Muscle layer of colon (tissue), 2 donors: ENCODE measurements at regions not wholly inside any gene's neighbourhood (a gene's known extent, or its start where the extent isn't known, plus 50 kb on each side); places are given as distances from the start of the nearest gene placed in this dataset.
"Not testable (repeated sequence)": the region's sequence is repeated elsewhere in the genome, so short reads cannot be mapped to it uniquely, and the experiment has no call there.

Experiments used
- H3K27ac ChIP-seq: one replicate; pipeline ENCODE4 v1.7.0; 2013; ENCODE audit warnings: low read depth, mild to moderate bottlenecking, low read length, moderate library complexity
- H3K27me3 ChIP-seq, 2 donors: one replicate each; pipeline ENCODE4 v1.7.0; 2013; ENCODE audit warnings: low read length in 2 of 2, mild to moderate bottlenecking in 2 of 2; ENCODE audit not compliant: insufficient read depth in 2 of 2, control insufficient read depth in 1 of 2
- H3K36me3 ChIP-seq: one replicate; pipeline ENCODE4 v1.7.0; 2013; ENCODE audit warnings: mild to moderate bottlenecking, low read length; ENCODE audit not compliant: insufficient read depth
- H3K4me1 ChIP-seq: one replicate; pipeline ENCODE4 v1.7.0; 2013; ENCODE audit warnings: mild to moderate bottlenecking, low read length; ENCODE audit not compliant: insufficient read depth
- H3K4me3 ChIP-seq, 2 donors: one replicate each; pipeline ENCODE4 v1.7.0; 2013; ENCODE audit warnings: low read length in 2 of 2, low read depth in 1 of 2, mild to moderate bottlenecking in 1 of 2, moderate library complexity in 1 of 2
- H3K9ac ChIP-seq: one replicate; pipeline ENCODE4 v1.7.0; 2013; ENCODE audit warnings: low read length
- H3K9me3 ChIP-seq: one replicate; pipeline ENCODE4 v1.7.0; 2013; ENCODE audit warnings: mild to moderate bottlenecking, low read length
- donor health status: abdominal sarcoma.
- donor health status: Adenocarcinoma of cecum.

DNA sequence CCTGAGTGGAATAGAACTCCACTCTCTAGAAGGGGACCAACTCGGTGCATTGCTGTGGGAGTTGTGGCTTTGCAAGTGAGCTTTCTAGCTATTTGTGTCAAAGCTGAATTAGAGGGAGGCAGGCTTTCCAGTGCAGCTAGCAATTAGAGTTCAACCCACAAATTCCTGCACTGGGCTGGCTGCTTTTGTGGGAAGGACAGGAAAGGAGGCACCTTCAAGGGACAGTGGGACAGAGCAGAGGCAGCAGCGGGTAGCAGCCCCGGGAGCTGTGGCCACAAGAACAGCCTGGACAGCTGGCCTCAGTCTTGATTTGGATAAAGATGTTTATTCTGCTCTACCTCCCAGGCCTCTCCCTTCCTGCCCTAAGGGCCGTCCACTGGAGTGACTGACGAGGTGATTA is 83.7 kb upstream of the SLIT3 start:
- Histone ChIP-seq H3K27ac (no peak overlapping the region), H3K9me3 (no peaks in the 10 kb centered on the region), H3K27me3 (no peaks in the 10 kb centered on the region), H3K36me3 (no peaks in the 10 kb centered on the region), H3K9ac (no peak overlapping the region), H3K4me1 (no peaks in the 10 kb centered on the region), H3K4me3 (no peak overlapping the region)

DNA sequence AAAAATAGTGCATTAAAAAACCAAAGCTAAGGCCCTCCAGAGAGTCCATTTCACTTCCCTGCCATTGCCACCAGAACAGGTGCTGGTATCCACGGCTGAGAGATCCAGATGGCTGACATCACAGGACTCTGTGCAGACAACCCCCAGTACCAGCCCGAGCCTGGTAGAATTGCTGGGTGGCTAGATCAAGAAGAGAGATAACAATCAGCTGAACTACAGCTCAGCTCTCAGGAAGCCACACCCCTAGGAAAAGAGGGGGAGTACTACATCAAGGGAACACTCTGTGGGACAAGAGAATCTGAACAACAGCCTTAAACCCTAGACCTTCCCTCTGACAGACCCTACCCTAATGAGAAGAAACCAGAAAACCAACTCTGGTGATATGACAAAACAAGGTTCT is 73.8 kb upstream of the SLIT3 start:
- H3K36me3 ChIP-seq, result no peaks in the 10 kb centered on the region
- no peaks in the 10 kb centered on the region for H3K4me1 ChIP-seq
- H3K9ac ChIP-seq, result no peak overlapping the region
- no peak overlapping the region for H3K27ac ChIP-seq
- H3K27me3 ChIP-seq, result no peaks in the 10 kb centered on the region
- no peak overlapping the region for H3K4me3 ChIP-seq
- no peaks in the 10 kb centered on the region for H3K9me3 ChIP-seq

- Histone ChIP-seq H3K9me3 (no peaks in the 10 kb centered on the region), H3K4me1 (no peaks in the 10 kb centered on the region), H3K36me3 (no peaks in the 10 kb centered on the region), H3K9ac (no peak overlapping the region), H3K27ac (no peak overlapping the region), H3K4me3 (no peak overlapping the region), H3K27me3 (no peaks in the 10 kb centered on the region)
Measured at GRCh38 chr5:169374111-169374510, 73.2 kb upstream of the SLIT3 start.

DNA sequence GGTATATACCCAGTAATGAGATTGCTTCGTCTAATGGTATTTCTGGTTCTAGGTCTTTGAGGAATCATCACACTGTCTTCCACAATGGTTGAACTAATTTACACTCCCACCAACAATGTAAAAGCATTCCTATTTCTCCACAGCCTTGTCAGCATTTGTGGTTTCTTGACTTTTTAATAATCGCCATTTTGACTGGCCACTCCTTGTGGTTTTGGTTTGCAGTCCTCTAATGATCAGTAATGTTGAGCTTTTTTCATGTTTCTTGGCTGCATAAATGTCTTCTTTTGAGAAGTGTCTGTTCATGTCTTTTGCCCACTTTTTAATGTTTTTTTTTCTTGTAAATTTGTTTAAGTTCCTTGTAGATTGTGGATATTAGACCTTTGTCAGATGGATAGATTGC is 70.9 kb upstream of the SLIT3 start:
- H3K36me3 ChIP-seq, result not testable (repeated sequence)

GRCh38 chr5:169369130-169369529 is 68.2 kb upstream of the SLIT3 start:
- Histone ChIP-seq H3K27me3 (no peaks in the 10 kb centered on the region), H3K9me3 (no peaks in the 10 kb centered on the region), H3K4me1 (no peaks in the 10 kb centered on the region), H3K4me3 (no peak overlapping the region), H3K36me3 (no peaks in the 10 kb centered on the region), H3K27ac (no peak overlapping the region), H3K9ac (no peak overlapping the region)

More for the DNA sequence above, 70.9 kb upstream of the SLIT3 start:
- H3K27ac ChIP-seq, H3K4me1 ChIP-seq, H3K9ac ChIP-seq, H3K9me3 ChIP-seq, H3K27me3 ChIP-seq, H3K4me3 ChIP-seq: not testable (repeated sequence)

- no peaks in the 10 kb centered on the region for H3K9me3 ChIP-seq
- H3K9ac ChIP-seq, result no peak overlapping the region
- no peaks in the 10 kb centered on the region for H3K27me3 ChIP-seq
- H3K4me1 ChIP-seq, result no peaks in the 10 kb centered on the region
- no peak overlapping the region for H3K4me3 ChIP-seq
- no peak overlapping the region for H3K27ac ChIP-seq
- H3K36me3 ChIP-seq, result no peaks in the 10 kb centered on the region
Measured at GRCh38 chr5:169367861-169368260, 66.9 kb upstream of the SLIT3 start.

GRCh38 chr5:169357291-169357690 is 56.4 kb upstream of the SLIT3 start:
- H3K36me3 ChIP-seq, result no peaks in the 10 kb centered on the region
- no peak overlapping the region for H3K27ac ChIP-seq
- H3K9me3 ChIP-seq, result no peaks in the 10 kb centered on the region
- no peaks in the 10 kb centered on the region for H3K27me3 ChIP-seq
- no peak overlapping the region for H3K9ac ChIP-seq
- H3K4me1 ChIP-seq, result no peaks in the 10 kb centered on the region
- H3K4me3 ChIP-seq, result no peak overlapping the region

DNA sequence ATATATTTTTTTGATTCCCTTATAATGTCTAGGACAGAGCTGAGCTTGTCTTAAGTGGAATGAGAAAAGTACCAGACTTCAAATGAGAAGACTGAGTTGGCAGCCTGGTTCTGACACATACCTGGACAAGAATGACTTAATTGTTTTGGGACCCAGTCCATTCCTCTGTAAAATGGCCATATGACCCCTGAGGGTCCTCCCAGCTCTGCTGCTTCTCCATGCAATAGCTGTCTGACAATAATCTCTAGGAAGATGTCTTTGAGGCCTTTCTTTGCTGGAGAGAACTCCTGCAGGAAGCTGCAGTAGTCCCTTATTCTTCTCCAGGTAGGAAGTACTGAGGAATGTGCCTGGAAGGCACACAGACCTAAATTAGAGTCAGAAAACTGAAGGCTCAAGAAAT is 55.9 kb upstream of the SLIT3 start:
- Histone ChIP-seq H3K27me3 (no peaks in the 10 kb centered on the region), H3K9me3 (no peaks in the 10 kb centered on the region), H3K4me1 (no peaks in the 10 kb centered on the region), H3K36me3 (no peaks in the 10 kb centered on the region), H3K27ac (no peak overlapping the region), H3K4me3 (no peak overlapping the region), H3K9ac (no peak overlapping the region)

GRCh38 chr5:169356181-169356580 is 55.2 kb upstream of the SLIT3 start:
- Histone ChIP-seq H3K4me3 (no peak overlapping the region), H3K9ac (no peak overlapping the region), H3K27me3 (no peaks in the 10 kb centered on the region)

GRCh38 chr5:169354921-169355320 is 54.0 kb upstream of the SLIT3 start:
- no peaks in the 10 kb centered on the region for H3K27me3 ChIP-seq
- no peaks in the 10 kb centered on the region for H3K4me1 ChIP-seq
- H3K9me3 ChIP-seq, result no peaks in the 10 kb centered on the region
- no peaks in the 10 kb centered on the region for H3K36me3 ChIP-seq
- no peak overlapping the region for H3K9ac ChIP-seq
- no peak overlapping the region for H3K4me3 ChIP-seq
- H3K27ac ChIP-seq, result no peak overlapping the region

More at GRCh38 chr5:169356181-169356580, 55.2 kb upstream of the SLIT3 start:
- no peaks in the 10 kb centered on the region for H3K9me3 ChIP-seq
- H3K36me3 ChIP-seq, result no peaks in the 10 kb centered on the region
- no peaks in the 10 kb centered on the region for H3K4me1 ChIP-seq
- H3K27ac ChIP-seq, result no peak overlapping the region

DNA sequence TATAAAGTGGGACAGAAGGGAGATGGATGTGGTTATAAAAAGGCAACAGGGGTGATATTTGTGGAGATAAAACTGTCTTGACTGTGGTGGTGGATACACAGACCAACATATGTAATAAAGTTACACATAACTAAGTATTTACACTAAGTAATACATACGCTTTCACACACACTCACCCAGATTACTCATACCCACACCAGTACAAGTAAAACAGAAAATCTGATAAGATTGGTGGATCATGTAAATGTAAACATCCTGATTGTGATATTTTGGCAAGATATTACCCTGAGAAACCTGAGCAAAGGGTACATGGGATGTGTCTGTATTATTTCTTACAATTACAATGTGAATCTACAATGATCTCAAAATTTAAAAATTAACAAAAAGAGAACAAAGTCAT is 53.3 kb upstream of the SLIT3 start:
- Histone ChIP-seq H3K27ac (no peak overlapping the region), H3K4me1 (no peaks in the 10 kb centered on the region), H3K4me3 (no peak overlapping the region), H3K36me3 (no peaks in the 10 kb centered on the region), H3K9ac (no peak overlapping the region), H3K9me3 (no peaks in the 10 kb centered on the region), H3K27me3 (no peaks in the 10 kb centered on the region)

GRCh38 chr5:169352901-169353300 is 52.0 kb upstream of the SLIT3 start:
- Histone ChIP-seq H3K36me3 (no peaks in the 10 kb centered on the region), H3K27me3 (no peaks in the 10 kb centered on the region), H3K4me1 (no peaks in the 10 kb centered on the region), H3K9me3 (no peaks in the 10 kb centered on the region), H3K4me3 (no peak overlapping the region), H3K27ac (no peak overlapping the region), H3K9ac (no peak overlapping the region)
